PFSK-1 (cell line): ENCODE measurements at regions not wholly inside any gene's neighbourhood (a gene's known extent, or its start where the extent isn't known, plus 50 kb on each side); places are given as distances from the start of the nearest gene placed in this dataset.

ENCODE experiments used
- FOXP2 ChIP-seq: optimal IDR thresholded peaks from 2 replicates; pipeline ENCODE3; 2011; ENCODE audit warnings: borderline replicate concordance, control low read depth, inconsistent platforms; ENCODE audit not compliant: insufficient read depth; ENCODE audit errors: extremely low read length, extremely low read depth
- POLR2AphosphoS5 ChIP-seq: IDR thresholded peaks from 2 replicates; pipeline ENCODE4 v1.6.1; 2012; ENCODE audit warnings: low read depth, mild to moderate bottlenecking, control low read depth, low read length, moderate library complexity
- REST ChIP-seq, 2 experiments: IDR thresholded peaks; 2 replicates each; pipeline versions ENCODE4 v1.6.1 to v1.8.0; 2011 to 2012; ENCODE audit warnings: low read depth in 2 of 2, low read length in 2 of 2, control low read depth in 1 of 2, inconsistent platforms in 1 of 2, mild to moderate bottlenecking in 1 of 2, moderate library complexity in 1 of 2; ENCODE audit not compliant: insufficient read depth in 1 of 2
- SIN3A ChIP-seq: IDR thresholded peaks from 2 replicates; pipeline ENCODE4 v1.6.1; 2012; ENCODE audit warnings: mild to moderate bottlenecking, low read length, moderate library complexity, borderline replicate concordance; ENCODE audit not compliant: insufficient read depth
- TAF1 ChIP-seq: IDR thresholded peaks from 2 replicates; pipeline ENCODE4 v1.6.1; 2012; ENCODE audit warnings: low read length, control low read depth, borderline replicate concordance; ENCODE audit not compliant: insufficient read depth

GRCh38 chr3:147775411-147775810 lies 366.2 kb downstream of the ZIC1 start:
- TF ChIP-seq SIN3A (no peak), POLR2AphosphoS5 (no peak), REST (IDR thresholded peaks at IDR 0.05; ENCODE audit: insufficient read depth in 1 of 2, low read depth in 2 of 2, low read length in 2 of 2) (no peak), FOXP2 (no peak), TAF1 (no peak)

- TF ChIP-seq POLR2AphosphoS5 (no peak), SIN3A (no peak), REST (IDR thresholded peaks at IDR 0.05; ENCODE audit: insufficient read depth in 1 of 2, low read depth in 2 of 2, low read length in 2 of 2) (no peak), FOXP2 (no peak), TAF1 (no peak)
These were observed 366.8 kb downstream of the ZIC1 start for GRCh38 chr3:147775816-147776530.

- TF ChIP-seq SIN3A (no peak), TAF1 (no peak), REST (IDR thresholded peaks at IDR 0.05; ENCODE audit: insufficient read depth in 1 of 2, low read depth in 2 of 2, low read length in 2 of 2) (no peak), POLR2AphosphoS5 (no peak), FOXP2 (no peak)
These were observed 384.7 kb downstream of the ZIC1 start for GRCh38 chr3:147793841-147794240.

GRCh38 chr3:147794596-147794995 lies 385.4 kb downstream of the ZIC1 start:
- TF ChIP-seq SIN3A (no peak), REST (IDR thresholded peaks at IDR 0.05; ENCODE audit: insufficient read depth in 1 of 2, low read depth in 2 of 2, low read length in 2 of 2) (no peak), TAF1 (no peak), POLR2AphosphoS5 (no peak), FOXP2 (no peak)

- no peak for TF ChIP-seq REST (IDR thresholded peaks at IDR 0.05; ENCODE audit: insufficient read depth in 1 of 2, low read depth in 2 of 2, low read length in 2 of 2)
- no peak for TF ChIP-seq FOXP2
- TF ChIP-seq POLR2AphosphoS5: no peak
- TF ChIP-seq SIN3A: no peak
- TF ChIP-seq TAF1: no peak
These were observed 386.3 kb downstream of the ZIC1 start for GRCh38 chr3:147795418-147795817.
